Aorta (tissue), 5 donors: ENCODE measurements at regions not wholly inside any gene's neighbourhood (a gene's known extent, or its start where the extent isn't known, plus 50 kb on each side); places are given as distances from the start of the nearest gene placed in this dataset.
"Not testable (repeated sequence)": the region's sequence is repeated elsewhere in the genome, so short reads cannot be mapped to it uniquely, and the experiment has no call there.

ENCODE experiments used
- ATAC-seq: fragments of 200-7000 bp; cut with Tn5 transposase; one replicate; pipeline ENCODE4 v1.9.1; 2022; ENCODE audit warnings: moderate library complexity; ENCODE audit not compliant: low FRiP score
- DNase-seq, 2 donors: peaks; one replicate each; pipeline ENCODE4 v3.0.0-alpha.2; 2020
- H3K27ac ChIP-seq, 2 donors: one replicate each; pipeline ENCODE4 v1.5.1; 2013; ENCODE audit warnings: low read length in 2 of 2, mild to moderate bottlenecking in 2 of 2, moderate library complexity in 2 of 2, control low read depth in 1 of 2, inconsistent platforms in 1 of 2, low read depth in 1 of 2
- H3K27me3 ChIP-seq, 2 donors: one replicate each; pipeline ENCODE4 v1.6.1; 2013; ENCODE audit warnings: control low read depth in 1 of 2, low read length in 1 of 2, mild to moderate bottlenecking in 1 of 2, moderate library complexity in 1 of 2; ENCODE audit not compliant: insufficient read depth in 2 of 2, control insufficient read depth in 1 of 2
- H3K36me3 ChIP-seq, 2 donors: one replicate each; pipeline ENCODE4 v1.6.1; 2013; ENCODE audit warnings: control low read depth in 1 of 2, low read length in 1 of 2, mild to moderate bottlenecking in 1 of 2; ENCODE audit not compliant: insufficient read depth in 2 of 2, control insufficient read depth in 1 of 2
- H3K4me1 ChIP-seq, 2 donors: one replicate each; pipeline ENCODE4 v1.6.1; 2013; ENCODE audit warnings: low read length in 2 of 2, control low read depth in 1 of 2, mild to moderate bottlenecking in 1 of 2, moderate library complexity in 1 of 2; ENCODE audit not compliant: insufficient read depth in 2 of 2, control insufficient read depth in 1 of 2
- H3K4me3 ChIP-seq, 2 donors: one replicate each; pipeline ENCODE4 v1.5.1; 2013; ENCODE audit warnings: low read length in 2 of 2, control low read depth in 1 of 2, mild to moderate bottlenecking in 1 of 2
- H3K9me3 ChIP-seq: one replicate; pipeline ENCODE4 v1.6.1; 2013; ENCODE audit warnings: mild to moderate bottlenecking, low read length; ENCODE audit not compliant: control insufficient read depth
- WGBS, 2 donors: extraction: QIAGEN DNeasy Blood & Tissue Kit; methylation state at CpG; one replicate each; pipeline ENCODE4 v1.1.7; 2013; 5-methylcytosine and 5-hydroxymethylcytosine counted together
- intact Hi-C, 2 donors: fragments of 100-400 bp; cut with DNase I; formaldehyde crosslinking; loops; one replicate each; pipeline versions ENCODE4 v1.14.2 to v1.15.0; 2022
- donor health status: healthy with polysubstance abuse.
- donor health status: Bipolar disorder and iron deficiency.
- donor health status: DM: no; HTN: no; CAD: no.
- donor health status: DM: no; HTN: no; CAD: no.
- donor health status: DM: yes; HTN: yes; CAD: no.

DNA sequence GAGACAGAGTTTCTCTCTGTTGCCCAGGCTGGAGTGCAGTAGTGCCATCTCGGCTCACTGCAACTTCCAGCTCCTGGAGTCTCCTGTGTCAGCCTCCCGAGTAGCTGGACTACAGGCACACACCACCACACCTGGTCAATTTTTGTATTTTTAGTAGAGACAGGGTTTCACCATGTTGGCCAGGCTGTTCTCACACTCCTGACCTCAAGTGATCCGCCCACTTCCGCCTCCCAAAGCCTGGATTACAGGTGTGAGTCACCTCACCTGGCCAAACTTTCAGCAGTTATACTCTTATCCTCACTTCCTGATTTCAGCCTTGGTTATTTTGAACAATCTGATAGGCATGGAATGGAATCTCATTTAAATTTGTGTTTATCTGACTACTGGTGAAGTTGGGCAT lies 763.0 kb upstream of the TMEM132C start:
- H3K27ac ChIP-seq, intact Hi-C loops, H3K9me3 ChIP-seq, H3K4me3 ChIP-seq, H3K36me3 ChIP-seq, ATAC-seq, H3K27me3 ChIP-seq, H3K4me1 ChIP-seq, DNase-seq: not testable (repeated sequence)
- WGBS, 2 donors = 92% methylated on average over 4 of the region's 4 CpGs

- no peak for ATAC-seq
- H3K36me3 ChIP-seq = no peaks in the 10 kb centered on the region
- H3K4me1 ChIP-seq = no peaks in the 10 kb centered on the region
- H3K27ac ChIP-seq = no peak overlapping the region
- no peaks in the 10 kb centered on the region for H3K27me3 ChIP-seq
- WGBS, 2 donors = 87 to 88% methylated on average over 5 of the region's 5 CpGs
- H3K4me3 ChIP-seq = no peak overlapping the region
- no peak for DNase-seq
- no peaks in the 10 kb centered on the region for H3K9me3 ChIP-seq
- intact Hi-C loops = no loop called here
Measured at GRCh38 chr12:127504874-127505273, 762.1 kb upstream of the TMEM132C start.

DNA sequence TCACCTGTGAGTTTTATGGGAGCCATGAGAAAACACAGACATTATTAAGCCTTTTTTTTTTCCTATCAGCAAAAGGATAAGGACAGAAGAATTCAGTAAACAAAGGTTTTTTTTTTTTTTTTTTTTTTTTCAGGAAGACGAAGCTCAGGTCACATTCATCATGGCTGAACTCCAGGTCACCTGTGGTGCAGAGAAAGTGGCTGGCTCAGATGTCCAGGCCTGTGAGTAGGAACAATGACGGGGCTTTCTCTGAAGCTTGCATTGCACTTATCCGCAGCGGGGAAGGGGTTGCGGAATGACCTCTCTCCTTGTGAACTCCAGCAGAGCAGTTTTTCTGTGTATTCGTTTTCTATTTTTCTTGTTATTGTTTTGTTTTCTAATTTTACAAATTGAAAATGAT lies 759.6 kb upstream of the TMEM132C start:
- Histone ChIP-seq H3K4me1 (no peaks in the 10 kb centered on the region), H3K27ac (no peak overlapping the region), H3K9me3 (no peaks in the 10 kb centered on the region), H3K4me3 (no peak overlapping the region), H3K36me3 (no peaks in the 10 kb centered on the region), H3K27me3 (no peaks in the 10 kb centered on the region)
- DNase-seq (no peak), ATAC-seq (no peak)
- 85 to 95% methylated on average over 6 of the region's 6 CpGs for WGBS, 2 donors
- intact Hi-C loops = no loop called here

- DNase-seq (no peak), ATAC-seq (no peak)
- H3K4me1 ChIP-seq = no peaks in the 10 kb centered on the region
- H3K27me3 ChIP-seq = no peaks in the 10 kb centered on the region
- no peaks in the 10 kb centered on the region for H3K9me3 ChIP-seq
- 84 to 92% methylated on average over 6 of the region's 6 CpGs for WGBS, 2 donors
- H3K36me3 ChIP-seq = no peaks in the 10 kb centered on the region
- H3K27ac ChIP-seq = no peak overlapping the region
- no peak overlapping the region for H3K4me3 ChIP-seq
- intact Hi-C loops = no loop called here
Measured at GRCh38 chr12:127509066-127509778, 757.7 kb upstream of the TMEM132C start.

GRCh38 chr12:127515941-127516340 lies 751.0 kb upstream of the TMEM132C start:
- ATAC-seq (no peak), DNase-seq (no peak)
- H3K27me3 ChIP-seq = no peaks in the 10 kb centered on the region
- no peak overlapping the region for H3K4me3 ChIP-seq
- WGBS, 2 donors = 8 to 14% methylated on average over 2 of the region's 2 CpGs
- H3K4me1 ChIP-seq = peaks cover 0 to 2% of the 10 kb centered on the region in 2 donors
- intact Hi-C loops = no loop called here
- H3K36me3 ChIP-seq = no peaks in the 10 kb centered on the region
- no peak overlapping the region for H3K27ac ChIP-seq
- no peaks in the 10 kb centered on the region for H3K9me3 ChIP-seq

DNA sequence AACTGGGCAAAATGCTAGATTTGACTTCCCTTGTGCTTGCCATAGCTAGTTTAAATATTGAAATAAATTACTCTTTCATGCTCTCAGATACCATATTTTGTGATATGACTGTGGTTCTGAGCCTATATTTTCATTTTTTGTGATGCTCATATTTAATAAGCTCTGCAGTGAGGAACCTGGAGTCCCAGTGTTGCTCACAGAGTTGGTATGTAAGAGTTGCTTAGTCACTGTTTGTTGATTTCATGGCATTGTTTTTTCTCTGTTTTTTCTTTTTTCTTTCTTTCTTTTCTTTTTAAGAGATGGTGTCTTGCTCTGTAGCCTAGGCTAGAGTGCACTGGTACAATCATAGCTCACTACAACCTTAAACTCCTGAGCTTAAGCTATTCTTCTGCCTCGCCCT lies 750.5 kb upstream of the TMEM132C start:
- H3K36me3 ChIP-seq = no peaks in the 10 kb centered on the region
- no peak overlapping the region for H3K4me3 ChIP-seq
- intact Hi-C loops = no loop called here
- H3K27me3 ChIP-seq = no peaks in the 10 kb centered on the region
- peaks cover 0 to 2% of the 10 kb centered on the region in 2 donors for H3K4me1 ChIP-seq
- WGBS, 2 donors = 100% methylated on average over 1 of the region's 1 CpG
- H3K9me3 ChIP-seq = no peaks in the 10 kb centered on the region
- H3K27ac ChIP-seq = no peak overlapping the region
- no peak for ATAC-seq
- no peak for DNase-seq

DNA sequence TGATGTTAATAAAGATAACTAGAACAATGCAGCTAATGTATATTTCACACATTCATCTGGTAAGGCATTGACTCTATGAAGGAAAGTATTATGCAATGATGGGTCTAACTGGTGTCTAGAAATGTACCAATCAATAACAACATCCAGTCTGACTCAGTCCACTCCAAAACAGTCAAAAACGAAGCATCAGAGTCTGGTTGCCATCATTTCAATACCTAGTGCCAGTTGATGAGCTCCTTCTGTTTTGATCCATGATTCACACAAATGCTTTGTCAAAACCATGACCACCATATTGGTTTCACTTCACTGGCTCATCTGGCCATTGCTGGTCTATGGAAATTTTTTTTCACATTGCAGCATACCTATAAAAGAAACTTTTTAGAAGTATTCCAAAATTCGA lies 747.2 kb upstream of the TMEM132C start:
- H3K4me1 ChIP-seq = peaks cover 0 to 2% of the 10 kb centered on the region in 2 donors
- intact Hi-C loops = no loop called here
- DNase-seq (no peak), ATAC-seq (no peak)
- no peaks in the 10 kb centered on the region for H3K27me3 ChIP-seq
- no peaks in the 10 kb centered on the region for H3K9me3 ChIP-seq
- 79 to 86% methylated on average over 2 of the region's 2 CpGs for WGBS, 2 donors
- no peak overlapping the region for H3K27ac ChIP-seq
- H3K36me3 ChIP-seq = no peaks in the 10 kb centered on the region
- H3K4me3 ChIP-seq = no peak overlapping the region

- DNase-seq (no peak), ATAC-seq (no peak)
- H3K36me3 ChIP-seq = no peaks in the 10 kb centered on the region
- no peak overlapping the region for H3K27ac ChIP-seq
- H3K27me3 ChIP-seq = no peaks in the 10 kb centered on the region
- no peaks in the 10 kb centered on the region for H3K9me3 ChIP-seq
- WGBS, 2 donors = 91% methylated on average over 3 of the region's 3 CpGs
- intact Hi-C loops = no loop called here
- H3K4me1 ChIP-seq = no peaks in the 10 kb centered on the region
- no peak overlapping the region for H3K4me3 ChIP-seq
Measured at GRCh38 chr12:127526925-127527324, 740.0 kb upstream of the TMEM132C start.

- H3K36me3 ChIP-seq = no peaks in the 10 kb centered on the region
- H3K9me3 ChIP-seq = no peaks in the 10 kb centered on the region
- DNase-seq (no peak), ATAC-seq (no peak)
- no peak overlapping the region for H3K4me3 ChIP-seq
- intact Hi-C loops = no loop called here
- no peaks in the 10 kb centered on the region for H3K27me3 ChIP-seq
- 36 to 44% methylated on average over 8 of the region's 8 CpGs for WGBS, 2 donors
- H3K27ac ChIP-seq = no peak overlapping the region
- no peaks in the 10 kb centered on the region for H3K4me1 ChIP-seq
Measured at GRCh38 chr12:127528551-127528950, 738.4 kb upstream of the TMEM132C start.
